ENCODE measurements at regions not wholly inside any gene's neighbourhood (a gene's known extent, or its start where the extent isn't known, plus 50 kb on each side); places are given as distances from the start of the nearest gene placed in this dataset.
"Not testable (repeated sequence)": the region's sequence is repeated elsewhere in the genome, so short reads cannot be mapped to it uniquely, and the experiment has no call there.

- dilution Hi-C loops (cut with MboI; ENCODE audit: extremely low pct_ligation_motif_present, low sequenced_read_pairs), result no loop called here
- TF ChIP-seq CTCF (optimal IDR thresholded peaks at IDR 0.05 in 1 of 3, IDR thresholded peaks at IDR 0.05 in 1 of 3, conservative IDR thresholded peaks at IDR 0.05 in 1 of 3; ENCODE audit: extremely low read depth in 1 of 3, insufficient read depth in 2 of 3, low read length in 3 of 3) (no peak), EZH2 (IDR thresholded peaks at IDR 0.05; ENCODE audit: low read length) (no peak)
- no peak overlapping the region for H3K27ac ChIP-seq (ENCODE audit: control insufficient read depth, insufficient read depth, low read length)
These were observed 198.6 kb downstream of the SOX4 start for GRCh38 chr6:21792177-21792576.

GRCh38 chr6:21796979-21797378, 203.4 kb downstream of the SOX4 start:
- H3K36me3 ChIP-seq (ENCODE audit: control insufficient read depth in 2 of 2, extremely low read depth in 1 of 2, insufficient read depth in 2 of 2, low read length in 2 of 2); H2AFZ ChIP-seq (ENCODE audit: control insufficient read depth, low read length); DNase-seq (ENCODE audit: low read depth, low spot score); H4K20me1 ChIP-seq (ENCODE audit: control insufficient read depth, extremely low read depth, insufficient read depth, low read length); H3K4me1 ChIP-seq (ENCODE audit: control insufficient read depth, extremely low read depth, insufficient read depth, low read length); H3K27me3 ChIP-seq (ENCODE audit: control insufficient read depth, extremely low read depth, insufficient read depth, low read length); FAIRE-seq; dilution Hi-C loops (cut with MboI; ENCODE audit: extremely low pct_ligation_motif_present, low sequenced_read_pairs); H3K4me2 ChIP-seq (ENCODE audit: control insufficient read depth, extremely low read depth, insufficient read depth, low read depth, low read length); H3K9ac ChIP-seq (ENCODE audit: control insufficient read depth, extremely low read depth, insufficient read depth, low read length); H3K27ac ChIP-seq (ENCODE audit: control insufficient read depth, insufficient read depth, low read length); H3K9me3 ChIP-seq (ENCODE audit: control insufficient read depth, low read depth, low read length); H3K79me2 ChIP-seq (ENCODE audit: control insufficient read depth, insufficient read depth, low read length); H3K9me1 ChIP-seq (ENCODE audit: control insufficient read depth, extremely low read depth, insufficient read depth, low read length); H3K4me3 ChIP-seq (ENCODE audit: control insufficient read depth in 2 of 3, extremely low read depth in 1 of 3, insufficient read depth in 2 of 3, low read depth in 1 of 3, low read length in 3 of 3): not testable (repeated sequence)

More at GRCh38 chr6:21792177-21792576, 198.6 kb downstream of the SOX4 start:
- Histone ChIP-seq H3K36me3 (ENCODE audit: control insufficient read depth in 2 of 2, extremely low read depth in 1 of 2, insufficient read depth in 2 of 2, low read length in 2 of 2) (no peaks in the 10 kb centered on the region), H2AFZ (ENCODE audit: control insufficient read depth, low read length) (no peak overlapping the region), H3K9me3 (ENCODE audit: control insufficient read depth, low read depth, low read length) (no peaks in the 10 kb centered on the region), H4K20me1 (ENCODE audit: control insufficient read depth, extremely low read depth, insufficient read depth, low read length) (no peaks in the 10 kb centered on the region), H3K4me1 (ENCODE audit: control insufficient read depth, extremely low read depth, insufficient read depth, low read length) (no peaks in the 10 kb centered on the region), H3K9me1 (ENCODE audit: control insufficient read depth, extremely low read depth, insufficient read depth, low read length) (no peaks in the 10 kb centered on the region), H3K79me2 (ENCODE audit: control insufficient read depth, insufficient read depth, low read length) (no peaks in the 10 kb centered on the region), H3K9ac (ENCODE audit: control insufficient read depth, extremely low read depth, insufficient read depth, low read length) (no peak overlapping the region), H3K4me3 (ENCODE audit: control insufficient read depth in 2 of 3, extremely low read depth in 1 of 3, insufficient read depth in 2 of 3, low read depth in 1 of 3, low read length in 3 of 3) (no peak overlapping the region), H3K4me2 (ENCODE audit: control insufficient read depth, extremely low read depth, insufficient read depth, low read depth, low read length) (no peak overlapping the region), H3K27me3 (ENCODE audit: control insufficient read depth, extremely low read depth, insufficient read depth, low read length) (no peaks in the 10 kb centered on the region)
- no peak for FAIRE-seq
- no peak for DNase-seq (ENCODE audit: low read depth, low spot score)

- dilution Hi-C loops (cut with MboI; ENCODE audit: extremely low pct_ligation_motif_present, low sequenced_read_pairs), result no loop called here
These were observed 204.9 kb downstream of the SOX4 start for GRCh38 chr6:21798468-21798867.

More at GRCh38 chr6:21798468-21798867, 204.9 kb downstream of the SOX4 start:
- Histone ChIP-seq H3K27ac (ENCODE audit: control insufficient read depth, insufficient read depth, low read length) (no peak overlapping the region), H4K20me1 (ENCODE audit: control insufficient read depth, extremely low read depth, insufficient read depth, low read length) (no peaks in the 10 kb centered on the region), H3K79me2 (ENCODE audit: control insufficient read depth, insufficient read depth, low read length) (no peaks in the 10 kb centered on the region), H3K9me1 (ENCODE audit: control insufficient read depth, extremely low read depth, insufficient read depth, low read length) (no peaks in the 10 kb centered on the region), H3K27me3 (ENCODE audit: control insufficient read depth, extremely low read depth, insufficient read depth, low read length) (no peaks in the 10 kb centered on the region), H3K4me2 (ENCODE audit: control insufficient read depth, extremely low read depth, insufficient read depth, low read depth, low read length) (no peak overlapping the region), H3K9me3 (ENCODE audit: control insufficient read depth, low read depth, low read length) (no peaks in the 10 kb centered on the region), H3K4me1 (ENCODE audit: control insufficient read depth, extremely low read depth, insufficient read depth, low read length) (no peaks in the 10 kb centered on the region), H2AFZ (ENCODE audit: control insufficient read depth, low read length) (no peak overlapping the region), H3K9ac (ENCODE audit: control insufficient read depth, extremely low read depth, insufficient read depth, low read length) (no peak overlapping the region), H3K4me3 (ENCODE audit: control insufficient read depth in 2 of 3, extremely low read depth in 1 of 3, insufficient read depth in 2 of 3, low read depth in 1 of 3, low read length in 3 of 3) (no peak overlapping the region), H3K36me3 (ENCODE audit: control insufficient read depth in 2 of 2, extremely low read depth in 1 of 2, insufficient read depth in 2 of 2, low read length in 2 of 2) (no peaks in the 10 kb centered on the region)
- TF ChIP-seq EZH2 (IDR thresholded peaks at IDR 0.05; ENCODE audit: low read length) (no peak), CTCF (optimal IDR thresholded peaks at IDR 0.05 in 1 of 3, IDR thresholded peaks at IDR 0.05 in 1 of 3, conservative IDR thresholded peaks at IDR 0.05 in 1 of 3; ENCODE audit: extremely low read depth in 1 of 3, insufficient read depth in 2 of 3, low read length in 3 of 3) (no peak)
- DNase-seq (ENCODE audit: low read depth, low spot score), result no peak
- FAIRE-seq, result no peak

Measured in keratinocyte (primary cell).